ENCODE measurements at regions not wholly inside any gene's neighbourhood (a gene's known extent, or its start where the extent isn't known, plus 50 kb on each side); places are given as distances from the start of the nearest gene placed in this dataset.
"Not testable (repeated sequence)": the region's sequence is repeated elsewhere in the genome, so short reads cannot be mapped to it uniquely, and the experiment has no call there.

DNA sequence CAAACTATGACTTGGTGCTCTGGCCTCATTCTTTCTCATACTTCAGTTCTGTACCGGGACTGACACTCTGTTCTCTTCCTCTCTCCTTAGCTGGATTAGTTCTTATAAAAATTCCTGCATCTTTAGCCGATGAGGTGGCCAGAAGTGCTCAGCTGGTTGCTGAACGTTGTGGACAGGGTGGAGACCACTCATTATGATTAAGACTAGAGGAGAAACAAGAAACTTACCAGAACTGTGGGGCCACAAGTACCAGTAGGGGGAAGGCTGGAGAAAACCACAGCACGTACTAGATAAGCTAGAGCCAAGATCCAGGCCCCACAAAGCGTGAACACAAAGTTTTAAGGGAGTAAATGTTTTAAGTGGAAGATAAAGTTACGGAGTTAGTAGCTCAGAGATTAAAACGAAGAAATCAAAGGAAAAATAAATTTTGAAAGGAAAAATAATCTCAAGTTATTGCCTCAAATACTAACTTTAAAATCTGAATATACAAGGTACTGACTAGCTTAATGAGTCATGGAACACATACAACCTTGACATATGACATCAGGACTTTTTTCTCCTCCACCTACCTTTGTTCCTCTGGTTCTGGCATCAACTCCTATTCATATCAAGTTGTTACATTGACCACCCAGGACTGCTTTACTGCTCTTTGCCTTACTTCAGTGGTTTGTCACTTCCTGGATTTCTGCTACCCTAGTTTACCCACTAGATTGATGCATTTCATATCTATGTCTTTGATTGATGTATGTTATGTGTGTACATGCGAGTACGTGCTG lies 469.0 kb downstream of the TFEC start:
- Mint-ChIP-seq H3K36me3 (ENCODE audit: low read depth) (no peaks in the 10 kb centered on the region), H3K27me3 (ENCODE audit: low read depth, poor library complexity) (no peaks in the 10 kb centered on the region), H3K9me3 (no peaks in the 10 kb centered on the region), H3K27ac (no peak overlapping the region), H3K4me3 (no peak overlapping the region), H3K4me1 (no peaks in the 10 kb centered on the region)
- TF ChIP-seq, protein P1, sequence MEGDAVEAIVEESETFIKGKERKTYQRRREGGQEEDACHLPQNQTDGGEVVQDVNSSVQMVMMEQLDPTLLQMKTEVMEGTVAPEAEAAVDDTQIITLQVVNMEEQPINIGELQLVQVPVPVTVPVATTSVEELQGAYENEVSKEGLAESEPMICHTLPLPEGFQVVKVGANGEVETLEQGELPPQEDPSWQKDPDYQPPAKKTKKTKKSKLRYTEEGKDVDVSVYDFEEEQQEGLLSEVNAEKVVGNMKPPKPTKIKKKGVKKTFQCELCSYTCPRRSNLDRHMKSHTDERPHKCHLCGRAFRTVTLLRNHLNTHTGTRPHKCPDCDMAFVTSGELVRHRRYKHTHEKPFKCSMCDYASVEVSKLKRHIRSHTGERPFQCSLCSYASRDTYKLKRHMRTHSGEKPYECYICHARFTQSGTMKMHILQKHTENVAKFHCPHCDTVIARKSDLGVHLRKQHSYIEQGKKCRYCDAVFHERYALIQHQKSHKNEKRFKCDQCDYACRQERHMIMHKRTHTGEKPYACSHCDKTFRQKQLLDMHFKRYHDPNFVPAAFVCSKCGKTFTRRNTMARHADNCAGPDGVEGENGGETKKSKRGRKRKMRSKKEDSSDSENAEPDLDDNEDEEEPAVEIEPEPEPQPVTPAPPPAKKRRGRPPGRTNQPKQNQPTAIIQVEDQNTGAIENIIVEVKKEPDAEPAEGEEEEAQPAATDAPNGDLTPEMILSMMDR (IDR thresholded peaks at IDR 0.05) = no peak
- no peak for DNase-seq

DNA sequence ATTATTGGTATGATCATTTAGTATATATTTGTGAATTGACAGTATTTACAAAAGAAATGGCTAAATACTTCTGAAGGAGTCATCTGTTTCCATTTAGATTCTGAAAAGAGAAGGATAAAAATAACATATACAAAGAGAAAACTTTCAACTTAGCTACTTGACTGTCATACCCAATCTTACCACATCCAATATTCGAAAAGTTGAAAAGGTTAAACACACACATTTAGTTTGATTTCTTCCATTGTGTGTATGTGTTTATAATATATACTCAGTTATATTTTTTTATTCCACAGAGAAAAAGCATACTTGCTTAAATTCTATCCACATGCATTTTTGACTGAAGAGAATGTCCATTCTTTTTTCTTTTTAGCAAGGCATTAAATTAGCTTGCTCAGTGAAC lies 470.7 kb downstream of the TFEC start:
- Mint-ChIP-seq H3K9me3 (no peaks in the 10 kb centered on the region), H3K27ac (no peak overlapping the region), H3K36me3 (ENCODE audit: low read depth) (no peaks in the 10 kb centered on the region), H3K27me3 (ENCODE audit: low read depth, poor library complexity) (no peaks in the 10 kb centered on the region), H3K4me1 (no peaks in the 10 kb centered on the region), H3K4me3 (no peak overlapping the region)
- TF ChIP-seq, protein P1 (IDR thresholded peaks at IDR 0.05) = no peak
- DNase-seq = no peak

DNA sequence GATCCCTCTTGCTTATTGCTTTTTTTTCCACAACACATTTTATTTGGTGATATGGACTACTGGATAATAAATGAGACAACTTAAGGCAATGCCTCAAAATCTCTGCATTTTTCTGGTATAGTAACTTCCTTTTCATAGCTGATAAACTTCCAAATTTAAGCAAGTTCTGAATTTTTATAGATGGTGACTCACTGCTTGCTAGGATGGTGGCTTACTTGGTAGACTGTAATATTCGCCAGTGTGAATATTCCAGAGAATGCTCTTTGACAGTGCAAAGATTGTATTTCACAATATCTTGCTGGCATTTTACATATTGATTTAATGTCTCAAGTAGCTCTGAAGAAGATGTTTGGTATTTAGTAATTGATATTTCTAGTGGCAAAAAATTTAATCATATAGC lies 472.4 kb downstream of the TFEC start:
- Mint-ChIP-seq H3K9me3 (no peaks in the 10 kb centered on the region), H3K27ac (no peak overlapping the region), H3K4me3 (no peak overlapping the region), H3K4me1 (no peaks in the 10 kb centered on the region), H3K36me3 (ENCODE audit: low read depth) (no peaks in the 10 kb centered on the region), H3K27me3 (ENCODE audit: low read depth, poor library complexity) (no peaks in the 10 kb centered on the region)
- TF ChIP-seq, protein P1 (IDR thresholded peaks at IDR 0.05) = no peak
- no peak for DNase-seq

DNA sequence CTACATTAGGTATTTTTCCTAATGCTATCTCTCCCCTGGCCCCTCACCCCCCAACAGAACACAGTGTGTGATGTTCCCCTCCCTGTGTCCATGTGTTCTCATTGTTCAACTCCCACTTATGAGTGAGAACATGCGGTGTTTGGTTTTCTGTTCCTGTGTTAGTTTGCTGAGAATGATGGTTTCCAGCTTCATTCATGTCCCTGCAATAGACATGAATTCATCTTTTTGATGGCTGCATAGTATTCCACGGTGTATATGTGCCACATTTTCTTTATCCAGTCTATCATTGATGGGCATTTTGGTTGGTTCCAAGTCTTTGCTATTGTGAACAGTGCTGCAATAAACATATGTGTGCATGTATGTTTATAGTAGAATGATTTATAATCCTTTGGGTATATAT lies 473.3 kb downstream of the TFEC start:
- not testable (repeated sequence) for H3K36me3 Mint-ChIP-seq (ENCODE audit: low read depth); H3K4me1 Mint-ChIP-seq; H3K9me3 Mint-ChIP-seq; H3K27ac Mint-ChIP-seq; H3K4me3 Mint-ChIP-seq; H3K27me3 Mint-ChIP-seq (ENCODE audit: low read depth, poor library complexity); DNase-seq

DNA sequence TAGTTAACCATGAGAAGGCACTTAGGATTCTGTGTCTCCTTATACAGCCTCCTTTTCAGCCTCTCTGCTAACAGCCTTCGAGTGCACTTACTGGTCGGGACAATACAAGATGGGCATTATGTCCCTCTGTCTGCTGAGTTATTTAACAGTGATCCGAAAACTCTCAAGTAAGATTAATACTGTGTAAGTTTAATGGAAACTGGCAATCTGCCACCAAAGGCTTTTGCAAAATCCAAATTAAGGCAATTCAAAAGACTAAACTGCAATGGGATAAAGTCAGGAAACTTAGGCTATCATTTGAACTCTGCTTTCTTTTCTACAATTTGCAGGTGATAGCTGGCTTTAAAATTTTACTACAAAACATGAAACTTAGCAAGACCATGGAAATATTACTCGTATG lies 477.8 kb downstream of the TFEC start:
- no peak for DNase-seq
- TF ChIP-seq, protein P1 (IDR thresholded peaks at IDR 0.05) = no peak
- H3K36me3 Mint-ChIP-seq (ENCODE audit: low read depth) = no peaks in the 10 kb centered on the region
- no peak overlapping the region for H3K4me3 Mint-ChIP-seq
- no peaks in the 10 kb centered on the region for H3K9me3 Mint-ChIP-seq
- no peaks in the 10 kb centered on the region for H3K4me1 Mint-ChIP-seq
- H3K27me3 Mint-ChIP-seq (ENCODE audit: low read depth, poor library complexity) = no peaks in the 10 kb centered on the region
- no peak overlapping the region for H3K27ac Mint-ChIP-seq

DNA sequence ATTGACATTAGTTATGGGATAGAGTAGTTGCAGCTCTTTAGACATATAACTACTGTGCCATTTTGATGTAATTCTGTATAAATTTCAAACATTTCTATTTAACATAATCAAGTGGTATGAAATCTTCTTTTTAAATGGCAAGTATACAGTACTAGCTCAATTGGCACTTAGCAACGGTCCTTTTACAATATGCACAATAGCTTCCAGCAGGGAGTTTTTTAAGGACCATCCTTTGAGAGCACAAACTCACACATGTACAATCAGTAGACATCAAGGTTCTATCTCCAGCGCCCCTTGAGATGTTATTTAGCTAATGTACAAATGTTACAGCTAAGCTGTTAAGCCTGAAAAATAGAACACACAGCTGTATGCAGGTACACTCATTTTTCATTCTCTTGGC lies 480.7 kb downstream of the TFEC start:
- Mint-ChIP-seq H3K27ac (no peak overlapping the region), H3K4me1 (no peaks in the 10 kb centered on the region), H3K9me3 (no peaks in the 10 kb centered on the region), H3K36me3 (ENCODE audit: low read depth) (no peaks in the 10 kb centered on the region), H3K27me3 (ENCODE audit: low read depth, poor library complexity) (no peaks in the 10 kb centered on the region), H3K4me3 (no peak overlapping the region)
- TF ChIP-seq, protein P1 (IDR thresholded peaks at IDR 0.05) = no peak
- no peak for DNase-seq

All from nephron progenitor cell (in vitro differentiated cells).